GM10266 (cell line): ENCODE measurements at regions not wholly inside any gene's neighbourhood (a gene's known extent, or its start where the extent isn't known, plus 50 kb on each side); places are given as distances from the start of the nearest gene placed in this dataset.

Source experiments
- DNase-seq: peaks from one replicate; pipeline ENCODE4 v3.0.0; 2012; ENCODE audit errors: extremely low spot score
- TF ChIP-seq, protein P1 (sequence below): IDR thresholded peaks from 2 replicates; pipeline ENCODE4 v1.5.1; 2012; ENCODE audit warnings: mild to moderate bottlenecking, low read depth; ENCODE audit not compliant: control insufficient read depth, insufficient read depth; ENCODE audit errors: missing control alignments

DNA sequence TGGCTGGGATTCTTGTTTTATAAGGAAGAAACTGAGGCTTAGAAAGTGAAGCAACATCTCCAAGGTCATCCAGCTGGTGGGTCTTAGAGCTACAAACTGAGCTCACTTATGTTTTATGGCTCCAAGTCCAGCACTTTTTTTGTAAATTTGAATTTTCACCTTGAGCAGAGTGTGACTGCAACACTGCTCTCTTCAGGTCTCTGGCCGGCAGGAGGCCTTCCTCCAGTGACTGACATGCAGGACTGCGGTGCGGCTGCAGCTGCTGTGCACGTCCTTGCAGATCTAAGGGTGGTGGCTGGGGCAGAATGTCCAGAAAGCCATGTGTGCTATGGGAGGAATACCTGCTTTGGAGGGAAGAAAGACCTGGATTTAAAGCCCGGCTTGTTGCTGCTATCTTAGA lies 284.2 kb upstream of the POU3F1 start:
- TF ChIP-seq, protein P1, sequence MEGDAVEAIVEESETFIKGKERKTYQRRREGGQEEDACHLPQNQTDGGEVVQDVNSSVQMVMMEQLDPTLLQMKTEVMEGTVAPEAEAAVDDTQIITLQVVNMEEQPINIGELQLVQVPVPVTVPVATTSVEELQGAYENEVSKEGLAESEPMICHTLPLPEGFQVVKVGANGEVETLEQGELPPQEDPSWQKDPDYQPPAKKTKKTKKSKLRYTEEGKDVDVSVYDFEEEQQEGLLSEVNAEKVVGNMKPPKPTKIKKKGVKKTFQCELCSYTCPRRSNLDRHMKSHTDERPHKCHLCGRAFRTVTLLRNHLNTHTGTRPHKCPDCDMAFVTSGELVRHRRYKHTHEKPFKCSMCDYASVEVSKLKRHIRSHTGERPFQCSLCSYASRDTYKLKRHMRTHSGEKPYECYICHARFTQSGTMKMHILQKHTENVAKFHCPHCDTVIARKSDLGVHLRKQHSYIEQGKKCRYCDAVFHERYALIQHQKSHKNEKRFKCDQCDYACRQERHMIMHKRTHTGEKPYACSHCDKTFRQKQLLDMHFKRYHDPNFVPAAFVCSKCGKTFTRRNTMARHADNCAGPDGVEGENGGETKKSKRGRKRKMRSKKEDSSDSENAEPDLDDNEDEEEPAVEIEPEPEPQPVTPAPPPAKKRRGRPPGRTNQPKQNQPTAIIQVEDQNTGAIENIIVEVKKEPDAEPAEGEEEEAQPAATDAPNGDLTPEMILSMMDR: no peak
- no peak for DNase-seq

DNA sequence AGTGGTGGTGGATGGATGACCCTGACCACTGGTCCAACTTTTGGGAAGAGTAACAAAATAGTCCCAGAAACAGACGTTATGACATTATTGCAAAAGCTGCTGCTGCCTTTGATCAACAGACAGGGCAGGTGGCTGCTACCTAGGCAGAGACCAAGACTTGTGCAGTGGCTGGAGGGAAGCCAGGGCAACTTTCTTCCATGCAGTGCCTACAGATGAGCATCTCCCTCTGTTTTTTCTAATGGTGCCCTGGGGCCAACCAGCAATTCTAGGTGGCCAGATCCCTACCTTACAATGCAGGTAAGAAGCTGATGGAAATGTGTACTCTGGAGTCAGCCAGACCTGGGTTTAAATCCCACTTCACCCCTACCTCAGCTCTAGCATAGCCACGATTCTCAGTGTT lies 283.1 kb upstream of the POU3F1 start:
- TF ChIP-seq, protein P1: no peak
- DNase-seq: no peak

- TF ChIP-seq, protein P1: no peak
- no peak for DNase-seq
These were observed 281.9 kb upstream of the POU3F1 start for GRCh38 chr1:38328278-38329035.

- DNase-seq: no peak
These were observed 281.0 kb upstream of the POU3F1 start for GRCh38 chr1:38327559-38327973.

GRCh38 chr1:38326856-38327255 lies 280.3 kb upstream of the POU3F1 start:
- TF ChIP-seq, protein P1: no peak
- DNase-seq: no peak

More at GRCh38 chr1:38327559-38327973, 281.0 kb upstream of the POU3F1 start:
- TF ChIP-seq, protein P1: no peak

- DNase-seq: no peak
These were observed 279.5 kb upstream of the POU3F1 start for GRCh38 chr1:38326135-38326534.

GRCh38 chr1:38312753-38313152 lies 266.2 kb upstream of the POU3F1 start:
- no peak for DNase-seq
- TF ChIP-seq, protein P1: no peak

More at GRCh38 chr1:38326135-38326534, 279.5 kb upstream of the POU3F1 start:
- TF ChIP-seq, protein P1: no peak
